T-helper 2 cell (primary cell): ENCODE measurements at regions not wholly inside any gene's neighbourhood (a gene's known extent, or its start where the extent isn't known, plus 50 kb on each side); places are given as distances from the start of the nearest gene placed in this dataset.

Source experiments
- DNase-seq, 5 experiments: peaks; one replicate each; pipeline versions ENCODE4 v3.0.0 to v3.0.0-alpha.2; 2012 to 2022

DNA sequence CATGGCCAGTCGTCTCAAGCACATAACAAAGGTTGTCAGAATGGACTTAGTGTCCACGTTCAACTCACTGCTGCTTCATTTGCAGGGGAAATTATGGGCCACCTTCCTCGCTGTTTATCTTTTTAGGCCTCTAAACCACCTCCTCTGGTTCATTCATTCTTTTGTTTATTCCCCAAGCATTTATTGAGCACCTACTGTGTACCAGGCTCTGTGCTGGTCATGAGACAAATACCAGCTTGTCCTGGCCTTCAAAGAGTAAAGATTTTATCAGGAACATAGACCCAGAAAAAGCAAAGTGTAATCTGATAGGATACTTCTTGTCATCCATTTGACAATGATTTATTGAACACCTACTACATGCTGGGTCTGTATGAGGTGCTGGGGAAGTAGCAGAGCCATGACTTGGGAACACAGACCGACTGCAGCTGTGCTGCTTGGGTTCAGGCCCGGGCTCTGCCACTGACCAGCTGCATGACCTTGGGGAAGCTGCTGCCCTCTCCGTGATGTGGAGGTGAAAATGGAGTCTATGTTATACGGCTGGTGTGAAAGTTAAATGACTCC, 63.4 kb upstream of the SLC6A6 start:
- DNase-seq, result no peak

DNA sequence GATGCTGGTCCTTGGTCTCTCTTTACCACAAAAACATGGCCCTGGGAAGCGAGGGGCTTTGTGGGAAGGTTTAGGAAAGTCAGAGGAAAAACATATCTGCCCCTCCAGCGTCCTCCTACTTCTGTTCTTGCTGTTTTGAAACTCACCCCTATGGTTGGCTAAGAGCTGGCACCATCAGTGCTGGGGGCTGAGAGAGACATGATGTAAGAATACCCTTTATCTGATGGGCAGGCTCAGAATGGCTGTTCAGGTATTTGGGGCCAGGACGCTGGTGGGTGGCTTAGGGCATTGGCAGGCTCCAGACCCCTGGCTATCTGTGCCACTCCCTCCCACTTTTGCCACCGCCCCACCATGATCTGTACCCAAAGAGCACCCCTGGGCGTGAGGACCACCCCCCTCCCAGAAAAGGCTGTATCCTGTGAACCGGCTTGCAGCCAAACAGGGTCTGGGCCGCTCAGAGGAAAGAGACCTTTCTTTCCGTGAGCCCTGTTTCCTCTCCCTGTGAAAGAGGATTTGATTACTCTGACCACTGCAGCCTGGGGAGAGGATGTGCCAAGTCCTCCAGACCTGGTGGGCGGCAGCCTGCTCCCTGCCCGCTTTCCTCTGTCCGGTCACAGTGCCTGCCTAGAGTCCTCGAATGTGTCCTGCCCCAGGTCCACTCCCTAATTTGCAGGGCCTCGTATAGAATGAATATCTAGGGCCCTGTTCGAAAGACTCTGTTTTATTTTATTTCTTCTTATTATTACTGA, 61.3 kb upstream of the SLC6A6 start:
- no peak for DNase-seq

DNA sequence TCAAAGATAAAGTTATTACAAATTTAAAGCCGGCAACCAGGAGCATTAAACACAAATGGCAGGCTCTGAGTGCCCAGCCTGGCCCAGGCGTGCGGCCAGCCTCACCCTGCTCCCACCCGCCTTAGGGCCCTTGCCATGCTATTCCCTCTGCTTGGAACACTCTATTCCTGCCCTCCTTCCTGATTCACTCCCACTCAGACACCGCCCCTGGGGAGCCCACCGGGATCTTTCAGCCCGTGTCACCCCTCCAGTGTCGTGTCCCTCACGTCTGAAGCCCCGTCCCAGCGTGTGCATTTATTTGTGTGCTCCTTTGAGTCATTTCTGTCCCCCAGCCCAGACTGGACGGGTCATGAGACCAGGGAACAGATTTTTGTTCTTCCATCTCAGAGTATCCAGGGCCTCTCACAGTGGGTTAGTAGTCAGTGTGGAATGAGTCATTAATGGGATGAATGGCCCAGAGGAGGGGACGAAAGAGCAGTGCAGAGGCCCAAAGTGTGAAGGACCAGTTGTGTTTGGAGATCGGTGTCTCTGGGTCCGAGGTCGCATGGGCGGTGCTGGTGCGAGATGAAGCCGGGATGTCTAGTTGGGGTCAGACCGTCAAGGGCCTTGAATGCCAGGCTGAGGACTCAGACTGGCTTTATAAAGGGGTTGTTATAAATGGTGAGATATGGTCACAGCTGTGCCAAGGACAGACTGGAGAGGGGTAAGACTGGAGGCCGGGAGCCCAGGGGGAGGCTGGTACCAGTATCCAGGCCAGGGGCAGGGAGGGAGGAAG, 58.9 kb upstream of the SLC6A6 start:
- no peak for DNase-seq

DNA sequence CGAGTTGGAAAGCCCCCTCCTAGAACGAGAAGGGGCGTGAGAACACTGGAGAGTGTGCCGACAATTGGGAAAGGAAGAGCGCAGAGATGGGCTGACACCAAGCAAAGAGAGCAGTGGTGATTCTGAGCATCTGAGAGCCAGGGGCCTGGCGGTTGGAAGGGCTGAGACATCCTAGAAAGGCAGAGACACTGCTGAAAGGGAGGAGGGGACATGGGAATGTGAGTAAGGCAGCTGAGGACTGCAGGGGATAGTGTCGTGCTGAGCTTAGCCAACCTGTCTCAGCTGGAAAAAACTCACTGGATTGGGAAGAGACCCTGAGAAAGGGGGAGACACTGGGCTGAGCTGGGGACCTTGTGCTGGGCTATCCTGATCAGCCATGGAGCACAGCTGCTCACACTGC, 58.1 kb upstream of the SLC6A6 start:
- no peak for DNase-seq

DNA sequence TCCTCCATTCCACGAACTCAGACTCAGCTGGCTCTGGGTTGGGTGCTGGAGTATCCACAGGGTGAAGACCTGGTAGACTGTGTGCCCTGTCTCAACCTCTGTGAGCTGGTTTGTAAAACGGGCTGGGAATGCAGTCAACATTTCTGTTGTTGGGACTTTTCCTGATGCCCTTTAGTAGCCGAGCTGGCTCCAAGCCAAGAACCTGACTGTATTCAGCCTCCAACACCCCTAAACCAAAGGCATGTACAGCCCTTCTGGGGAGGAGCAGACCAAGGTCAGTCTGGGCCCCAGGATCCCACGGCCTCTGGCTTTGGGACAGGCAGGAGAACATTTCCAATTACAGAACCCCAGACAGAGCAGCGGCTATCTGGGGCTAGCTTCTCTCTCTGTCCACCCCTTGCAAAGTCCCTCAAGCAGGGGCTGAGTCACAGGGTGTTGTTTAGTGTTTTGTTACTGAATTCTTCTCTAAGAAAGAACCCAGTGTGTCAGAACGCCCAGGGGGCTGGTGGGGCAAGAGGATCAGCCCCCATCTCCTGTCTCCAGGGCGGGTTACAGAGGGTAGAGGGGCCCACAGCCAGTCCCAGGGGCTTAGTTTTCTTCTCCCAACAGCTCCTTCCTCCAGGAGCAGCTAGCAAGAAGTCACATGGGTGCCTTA, 56.8 kb upstream of the SLC6A6 start:
- DNase-seq, result no peak

DNA sequence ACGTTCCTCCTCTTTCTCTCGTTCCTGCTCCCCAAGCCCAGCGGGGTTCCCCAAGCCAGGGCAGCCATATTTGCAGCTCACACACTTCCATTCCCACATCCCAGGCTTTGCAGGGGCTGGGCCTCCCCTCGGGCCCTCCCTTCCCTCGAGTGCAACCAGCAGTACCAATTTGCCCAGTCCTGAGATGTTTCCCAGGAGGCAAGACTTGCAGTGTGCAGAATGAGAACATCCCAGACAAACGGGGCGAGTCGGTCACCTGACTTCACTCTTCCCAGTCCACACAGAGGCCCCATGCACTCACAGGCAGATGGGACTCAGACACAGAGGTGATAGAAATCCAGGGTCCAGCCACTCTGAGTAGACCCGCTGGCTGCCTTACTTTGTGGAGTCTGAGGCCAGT, 56.2 kb upstream of the SLC6A6 start:
- DNase-seq, result no peak

DNA sequence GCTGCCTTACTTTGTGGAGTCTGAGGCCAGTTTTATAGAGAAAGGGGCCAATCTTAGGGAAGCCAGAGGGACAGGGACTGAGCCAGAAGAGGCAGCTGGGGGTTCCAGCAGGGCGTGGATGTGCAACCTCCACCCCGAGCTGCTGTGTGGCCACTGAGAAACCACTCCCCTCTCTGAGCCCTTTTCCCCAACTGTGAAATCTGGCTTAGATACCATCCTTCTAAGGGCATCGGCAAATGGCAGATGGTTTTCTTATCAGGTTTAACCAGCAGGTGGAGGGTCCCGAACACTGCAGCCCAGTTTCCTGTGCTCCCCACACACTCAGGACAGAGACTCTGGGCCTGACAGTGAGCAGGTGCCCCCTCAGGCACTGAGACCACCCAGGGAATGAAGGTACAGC, 55.8 kb upstream of the SLC6A6 start:
- no peak for DNase-seq

DNA sequence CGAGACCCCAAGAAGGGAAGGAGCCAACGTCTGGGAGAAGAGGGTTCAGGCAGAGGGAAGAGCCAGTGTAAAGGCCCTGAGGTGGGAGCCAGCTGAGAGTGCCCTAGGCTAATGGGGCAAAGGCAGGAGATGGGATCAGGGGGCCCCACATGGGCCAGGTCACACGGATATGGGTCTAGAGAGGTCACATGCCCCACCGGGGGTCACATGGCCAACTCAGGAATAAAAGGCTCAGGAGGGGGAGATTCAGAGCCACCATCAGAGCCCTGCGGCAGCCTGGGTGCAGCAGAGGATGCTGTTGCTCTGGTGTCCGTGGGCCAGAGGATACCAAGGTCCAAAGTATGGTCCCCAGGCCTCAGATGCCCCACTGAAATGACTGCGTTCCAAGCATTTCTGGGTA, 55.3 kb upstream of the SLC6A6 start:
- DNase-seq, result no peak

DNA sequence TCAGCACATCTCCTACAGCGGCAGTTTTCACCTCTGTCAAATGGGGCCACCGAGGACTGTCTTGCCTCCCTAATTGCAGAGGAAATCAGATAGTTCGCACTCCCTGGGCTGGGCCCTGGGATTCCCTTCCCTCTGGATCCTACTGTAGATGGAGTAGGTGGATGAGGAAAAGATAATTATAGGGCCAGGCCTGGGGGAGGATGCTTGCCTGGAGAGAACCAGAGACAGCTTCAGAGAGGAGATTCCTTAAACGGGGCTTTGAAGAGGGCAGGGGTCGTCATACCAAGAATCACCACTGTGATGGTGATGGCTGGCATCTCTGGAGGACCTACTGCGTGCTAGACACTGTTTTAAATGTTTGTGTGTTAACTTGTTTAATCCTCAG, 50.8 kb upstream of the SLC6A6 start:
- DNase-seq, result no peak

DNA sequence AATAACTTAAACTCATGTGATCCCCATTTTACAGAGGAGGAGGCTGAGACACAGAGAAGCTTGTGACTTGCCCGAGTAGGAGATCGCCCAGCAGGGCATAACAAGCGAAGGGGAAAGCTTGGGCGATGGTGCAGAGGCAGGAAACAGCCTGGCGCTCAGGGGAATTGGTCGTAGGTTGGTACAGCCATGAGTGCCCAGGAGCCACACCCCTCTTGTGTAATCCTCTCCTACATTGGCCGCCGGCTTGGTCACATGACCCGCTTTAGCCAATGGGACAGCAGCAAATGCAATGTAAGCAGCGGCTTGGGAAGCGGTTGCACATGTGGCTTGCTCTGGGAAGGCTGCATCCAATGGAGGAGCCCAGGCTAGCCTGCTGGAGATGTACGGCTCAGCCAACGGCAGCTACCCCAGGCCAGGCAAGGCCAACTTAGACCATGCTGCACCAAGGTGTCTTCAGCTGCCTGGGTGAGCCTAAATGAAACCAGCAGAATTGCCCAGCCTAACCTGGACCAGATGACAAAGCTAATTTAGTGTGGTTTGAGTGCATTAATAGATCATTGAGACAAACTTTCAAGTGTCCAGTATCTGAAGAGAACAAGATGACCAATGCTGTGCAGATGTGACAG, 50.3 kb upstream of the SLC6A6 start:
- peak in 1 of 5 experiments; percentile 8 for DNase-seq
